ENCODE measurements at regions not wholly inside any gene's neighbourhood (a gene's known extent, or its start where the extent isn't known, plus 50 kb on each side); places are given as distances from the start of the nearest gene placed in this dataset.
"Not testable (repeated sequence)": the region's sequence is repeated elsewhere in the genome, so short reads cannot be mapped to it uniquely, and the experiment has no call there.

DNA sequence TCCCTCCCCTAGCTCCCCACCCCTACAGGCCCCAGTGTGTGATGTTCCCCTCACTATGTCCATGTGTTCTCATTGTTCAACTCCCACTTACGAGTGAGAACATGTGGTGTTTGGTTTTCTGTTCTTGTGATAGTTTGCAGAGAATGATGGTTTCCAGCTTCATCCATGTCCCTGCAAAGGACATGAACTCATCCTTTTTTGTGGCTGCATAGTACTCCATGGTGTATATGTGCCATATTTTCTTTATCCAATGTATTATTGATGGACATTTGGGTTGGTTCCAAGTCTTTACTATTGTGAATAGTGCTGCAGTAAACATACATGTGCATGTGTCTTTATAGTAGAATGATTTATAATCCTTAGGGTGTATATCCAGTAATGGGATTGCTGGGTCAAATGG, 84.6 kb upstream of the HDDC2 start:
- H3K4me3 Mint-ChIP-seq, CTCF ChIA-PET, H3K36me3 Mint-ChIP-seq, H3K27ac Mint-ChIP-seq, H3K27me3 Mint-ChIP-seq, H3K4me1 Mint-ChIP-seq, H3K9me3 Mint-ChIP-seq, DNase-seq: not testable (repeated sequence)

DNA sequence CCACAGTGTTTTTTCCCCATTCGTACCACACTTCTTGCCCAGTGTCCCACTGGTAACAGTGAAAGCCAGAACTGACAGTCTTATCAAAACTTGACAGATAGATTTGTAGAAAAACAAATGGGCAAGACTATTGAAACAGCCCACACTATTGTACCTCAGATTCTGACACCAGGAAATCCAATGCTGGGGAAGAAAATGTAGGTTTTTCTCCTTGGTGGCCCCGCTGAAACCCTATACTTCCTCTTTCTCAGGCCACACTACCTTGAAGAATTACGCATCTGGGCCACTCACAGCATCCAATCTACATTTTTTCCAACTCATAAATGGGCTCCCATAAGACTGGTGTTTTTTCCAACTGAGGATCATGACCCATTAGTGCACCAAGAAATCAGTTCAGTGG, 90.9 kb upstream of the HDDC2 start:
- no peak for DNase-seq
- Mint-ChIP-seq H3K4me3 (no peak overlapping the region), H3K9me3 (no peaks in the 10 kb centered on the region), H3K27ac (no peak overlapping the region), H3K27me3 (peaks cover 13% of the 10 kb centered on the region), H3K36me3 (no peaks in the 10 kb centered on the region), H3K4me1 (peaks cover 18% of the 10 kb centered on the region)
- CTCF ChIA-PET: no interaction called here

DNA sequence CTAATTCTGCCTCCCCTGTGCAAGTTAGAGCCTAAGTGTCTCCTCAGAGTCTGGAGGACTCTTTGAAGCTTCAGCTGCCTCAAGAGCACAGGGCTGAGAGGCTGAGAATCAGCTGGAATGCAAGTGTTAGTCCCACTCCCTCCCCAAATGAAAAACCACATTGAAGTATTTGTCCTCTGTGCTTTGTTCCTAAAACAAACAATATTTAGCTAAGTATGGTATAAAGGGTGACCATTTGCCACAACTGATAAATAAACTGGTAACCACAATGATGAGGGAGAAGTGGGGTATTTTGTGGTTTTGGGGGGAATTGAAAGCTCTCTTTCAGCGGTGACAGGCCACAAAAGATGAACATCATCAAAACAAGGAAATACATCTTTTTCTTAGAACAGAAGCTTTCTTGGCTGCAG, 91.7 kb upstream of the HDDC2 start:
- Mint-ChIP-seq H3K27ac (no peak overlapping the region), H3K36me3 (no peaks in the 10 kb centered on the region), H3K9me3 (no peaks in the 10 kb centered on the region), H3K27me3 (peaks cover 13% of the 10 kb centered on the region), H3K4me3 (no peak overlapping the region), H3K4me1 (peaks cover 18% of the 10 kb centered on the region)
- DNase-seq: no peak
- CTCF ChIA-PET: no interaction called here

DNA sequence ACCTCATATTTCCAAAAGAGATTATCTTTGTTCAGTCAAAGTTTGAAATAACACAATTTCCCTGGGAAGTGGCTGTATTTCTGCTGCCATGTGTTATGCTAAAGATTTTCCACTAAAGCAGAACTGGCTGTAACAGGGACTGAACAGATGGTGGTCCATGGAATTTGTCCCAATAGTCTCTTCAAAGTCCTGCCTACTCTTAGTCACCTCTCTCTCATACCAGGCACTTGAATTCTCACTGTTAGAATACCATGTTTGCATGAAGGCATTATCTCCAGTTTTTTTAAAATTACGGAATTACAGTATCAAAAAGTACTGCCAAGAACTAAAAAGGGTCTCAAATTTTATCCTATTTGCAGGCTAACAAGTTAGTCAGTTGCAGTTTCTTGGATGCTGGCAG, 105.0 kb upstream of the HDDC2 start:
- CTCF ChIA-PET: no interaction called here
- H3K4me3 Mint-ChIP-seq: no peak overlapping the region

DNA sequence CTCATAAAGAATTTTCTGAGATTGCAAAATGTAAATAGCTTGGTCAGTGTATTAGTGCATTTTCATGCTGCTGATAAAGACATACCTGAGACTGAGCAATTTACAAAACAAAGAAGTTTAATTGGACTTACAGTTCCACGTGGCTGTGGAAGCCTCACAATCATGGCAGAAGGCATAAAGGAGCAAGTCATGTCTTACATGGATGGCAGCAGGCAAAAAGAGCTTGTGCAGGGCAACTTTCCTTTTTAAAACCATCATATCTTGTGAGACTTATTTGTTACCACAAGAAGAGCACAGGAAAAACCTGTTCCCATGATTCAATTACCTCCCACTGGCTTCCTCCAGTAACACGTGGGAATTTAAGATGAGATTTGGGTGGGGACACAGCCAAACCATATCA, 112.7 kb upstream of the HDDC2 start:
- Mint-ChIP-seq H3K27ac (no peak overlapping the region), H3K27me3 (no peaks in the 10 kb centered on the region), H3K9me3 (no peaks in the 10 kb centered on the region), H3K36me3 (no peaks in the 10 kb centered on the region), H3K4me3 (no peak overlapping the region), H3K4me1 (no peaks in the 10 kb centered on the region)
- CTCF ChIA-PET: no interaction called here
- no peak for DNase-seq

More for the DNA sequence above, 105.0 kb upstream of the HDDC2 start:
- no peaks in the 10 kb centered on the region for H3K36me3 Mint-ChIP-seq
- DNase-seq: no peak
- no peaks in the 10 kb centered on the region for H3K9me3 Mint-ChIP-seq
- H3K27ac Mint-ChIP-seq: no peak overlapping the region
- H3K27me3 Mint-ChIP-seq: no peaks in the 10 kb centered on the region
- no peaks in the 10 kb centered on the region for H3K4me1 Mint-ChIP-seq

DNA sequence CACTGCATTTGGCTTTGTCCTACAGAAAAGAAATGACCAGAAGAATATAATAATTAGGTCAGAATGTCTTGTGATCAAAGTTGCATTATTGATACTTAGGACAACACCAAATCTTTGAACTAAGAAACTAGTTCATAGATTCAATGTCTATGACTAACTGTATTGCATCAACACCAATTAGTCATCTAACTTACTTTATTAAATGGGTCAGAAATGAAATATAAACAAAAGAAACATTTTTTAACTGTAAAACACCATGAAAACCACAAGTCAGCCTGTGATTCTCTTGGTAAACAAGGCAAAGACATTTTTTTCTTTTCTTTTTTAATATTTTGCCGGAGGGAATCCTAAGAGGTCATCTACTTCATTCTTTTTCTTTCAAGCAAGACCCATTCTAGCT, 114.1 kb upstream of the HDDC2 start:
- CTCF ChIA-PET: no interaction called here
- H3K9me3 Mint-ChIP-seq: no peaks in the 10 kb centered on the region
- no peaks in the 10 kb centered on the region for H3K4me1 Mint-ChIP-seq
- no peaks in the 10 kb centered on the region for H3K36me3 Mint-ChIP-seq
- H3K27ac Mint-ChIP-seq: no peak overlapping the region
- no peak overlapping the region for H3K4me3 Mint-ChIP-seq
- H3K27me3 Mint-ChIP-seq: no peaks in the 10 kb centered on the region
- DNase-seq: no peak

DNA sequence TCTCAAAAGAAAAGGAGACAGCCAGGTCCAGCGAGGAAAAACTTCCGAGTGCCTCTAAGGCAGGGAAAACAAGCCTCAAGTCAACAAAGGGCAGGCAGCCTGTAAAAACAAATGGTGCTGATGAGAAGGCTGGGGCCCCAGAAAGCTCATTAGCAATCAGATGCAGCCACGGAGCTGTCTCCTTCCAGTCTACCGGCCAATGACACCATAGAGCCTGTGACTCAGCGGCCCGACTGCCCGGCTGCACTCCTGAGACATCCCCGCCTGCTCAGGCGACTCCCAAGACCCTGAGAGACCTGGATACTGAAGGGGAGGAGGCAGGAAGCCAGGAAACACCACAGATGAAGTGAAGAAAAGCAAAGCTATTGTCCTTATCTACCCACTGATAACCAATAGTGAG, 120.1 kb upstream of the HDDC2 start:
- H3K4me3 Mint-ChIP-seq: no peak overlapping the region
- H3K9me3 Mint-ChIP-seq: no peaks in the 10 kb centered on the region
- no peak overlapping the region for H3K27ac Mint-ChIP-seq
- no peak for DNase-seq
- CTCF ChIA-PET: no interaction called here
- H3K27me3 Mint-ChIP-seq: no peaks in the 10 kb centered on the region
- no peaks in the 10 kb centered on the region for H3K4me1 Mint-ChIP-seq
- H3K36me3 Mint-ChIP-seq: no peaks in the 10 kb centered on the region

DNA sequence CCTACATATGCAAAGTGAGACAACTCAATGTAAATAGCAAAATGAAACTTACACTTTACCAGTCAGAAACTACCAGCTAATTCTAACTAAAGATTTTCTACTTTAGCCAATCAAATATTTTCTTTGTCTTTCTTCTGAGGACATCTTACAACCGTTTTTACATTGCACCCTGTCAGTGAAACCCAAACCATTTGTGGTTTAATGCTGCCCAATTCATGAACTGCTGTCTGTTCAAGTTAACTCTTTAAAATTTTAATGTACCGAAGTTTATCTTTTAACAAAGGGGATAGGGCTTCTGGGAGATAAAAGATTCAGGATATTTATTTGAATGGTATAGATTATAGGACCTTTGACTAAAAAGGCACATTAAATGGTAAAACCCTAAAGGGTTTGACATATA, 121.3 kb upstream of the HDDC2 start:
- DNase-seq: no peak
- H3K27ac Mint-ChIP-seq: no peak overlapping the region

DNA sequence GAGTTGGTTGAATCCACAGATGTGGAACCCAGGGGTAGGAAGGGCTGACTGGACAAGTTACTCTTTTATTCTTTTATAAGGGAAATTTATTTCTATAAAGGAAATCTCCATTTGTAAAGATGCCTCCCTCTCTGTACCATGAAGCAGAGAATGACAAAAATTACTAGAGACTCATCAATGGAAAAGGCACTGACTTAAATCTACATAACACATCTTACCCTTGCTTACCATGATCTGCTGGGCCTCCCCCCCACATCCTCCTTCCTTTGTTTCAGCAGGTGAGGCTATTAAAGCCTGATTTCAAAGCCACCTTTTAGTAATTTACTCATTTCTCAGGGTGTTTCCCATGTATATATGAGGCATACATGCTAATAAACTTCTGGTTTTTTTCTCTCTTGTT, 130.2 kb upstream of the HDDC2 start:
- no peak overlapping the region for H3K4me3 Mint-ChIP-seq
- DNase-seq: no peak
- H3K36me3 Mint-ChIP-seq: no peaks in the 10 kb centered on the region
- no peaks in the 10 kb centered on the region for H3K27me3 Mint-ChIP-seq
- H3K27ac Mint-ChIP-seq: no peak overlapping the region
- H3K4me1 Mint-ChIP-seq: no peaks in the 10 kb centered on the region
- CTCF ChIA-PET: no interaction called here
- H3K9me3 Mint-ChIP-seq: no peaks in the 10 kb centered on the region

More for the DNA sequence above, 121.3 kb upstream of the HDDC2 start:
- no peaks in the 10 kb centered on the region for H3K4me1 Mint-ChIP-seq
- H3K27me3 Mint-ChIP-seq: no peaks in the 10 kb centered on the region
- H3K9me3 Mint-ChIP-seq: no peaks in the 10 kb centered on the region
- H3K4me3 Mint-ChIP-seq: no peak overlapping the region
- CTCF ChIA-PET: no interaction called here
- H3K36me3 Mint-ChIP-seq: no peaks in the 10 kb centered on the region

DNA sequence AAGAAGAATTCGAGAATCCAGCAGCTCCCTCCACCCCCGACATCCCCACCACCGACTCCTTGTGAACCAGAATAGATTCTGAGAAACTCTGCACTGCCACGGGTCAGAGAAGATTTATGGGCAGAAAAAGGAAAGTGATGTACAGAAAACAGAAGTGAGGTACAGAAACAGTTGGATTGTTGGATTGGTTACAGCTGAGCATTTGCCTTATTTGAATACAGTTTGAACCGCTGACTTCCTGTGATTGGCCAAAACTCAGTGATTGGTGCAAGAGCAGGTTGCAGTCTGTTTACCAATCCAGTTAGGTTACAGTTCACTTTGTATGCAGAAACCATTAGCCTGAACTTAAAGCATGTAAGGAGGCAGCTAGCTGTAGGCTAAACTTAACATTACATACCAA, 131.2 kb upstream of the HDDC2 start:
- Mint-ChIP-seq H3K27ac (no peak overlapping the region), H3K36me3 (no peaks in the 10 kb centered on the region), H3K4me1 (no peaks in the 10 kb centered on the region), H3K9me3 (no peaks in the 10 kb centered on the region), H3K27me3 (no peaks in the 10 kb centered on the region), H3K4me3 (no peak overlapping the region)
- CTCF ChIA-PET: no interaction called here
- DNase-seq: no peak

DNA sequence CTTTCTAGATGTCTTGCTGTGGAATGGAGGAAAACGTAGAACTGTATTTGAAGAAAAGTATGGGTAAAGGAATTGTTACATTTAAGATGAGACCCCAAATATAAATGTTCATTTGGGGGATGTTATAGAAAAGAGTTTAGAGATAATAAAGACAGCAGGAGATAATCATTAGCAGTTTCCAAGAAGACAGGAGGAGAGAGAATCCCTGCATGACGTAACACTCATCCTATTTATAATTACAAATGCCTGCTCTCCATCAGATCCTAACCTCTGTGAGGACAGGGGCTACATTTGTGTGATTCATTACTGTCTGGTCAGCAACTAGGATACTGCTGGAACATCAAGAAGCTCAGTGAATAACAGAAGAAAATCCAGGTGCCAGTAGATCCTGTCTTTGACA, 133.0 kb upstream of the HDDC2 start:
- no peak overlapping the region for H3K4me3 Mint-ChIP-seq
- H3K27me3 Mint-ChIP-seq: no peaks in the 10 kb centered on the region
- no peaks in the 10 kb centered on the region for H3K4me1 Mint-ChIP-seq
- H3K36me3 Mint-ChIP-seq: no peaks in the 10 kb centered on the region
- CTCF ChIA-PET: no interaction called here
- no peaks in the 10 kb centered on the region for H3K9me3 Mint-ChIP-seq
- H3K27ac Mint-ChIP-seq: no peak overlapping the region
- DNase-seq: no peak

DNA sequence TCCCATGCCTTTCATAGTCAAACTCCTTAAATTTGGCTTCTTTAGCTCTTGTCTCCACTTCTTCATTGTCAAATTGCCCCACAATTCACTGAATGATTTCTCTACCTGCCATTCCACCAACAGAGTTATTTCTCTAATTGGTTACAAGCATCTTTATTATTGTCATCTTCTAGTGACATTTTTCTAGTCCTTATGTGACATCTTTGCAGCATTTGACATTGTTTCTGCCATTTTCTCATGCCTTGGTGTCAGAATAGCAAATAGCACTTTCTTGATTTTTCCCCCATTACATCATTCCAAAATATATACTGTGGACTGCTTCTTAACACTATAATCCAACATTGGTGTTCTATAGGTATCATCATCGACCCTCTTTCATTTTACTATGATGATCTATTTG, 137.7 kb upstream of the HDDC2 start:
- peaks cover 3% of the 10 kb centered on the region for H3K27me3 Mint-ChIP-seq
- no peak overlapping the region for H3K27ac Mint-ChIP-seq
- no peaks in the 10 kb centered on the region for H3K9me3 Mint-ChIP-seq
- H3K4me3 Mint-ChIP-seq: no peak overlapping the region
- CTCF ChIA-PET: no interaction called here
- H3K36me3 Mint-ChIP-seq: no peaks in the 10 kb centered on the region
- no peaks in the 10 kb centered on the region for H3K4me1 Mint-ChIP-seq
- no peak for DNase-seq

DNA sequence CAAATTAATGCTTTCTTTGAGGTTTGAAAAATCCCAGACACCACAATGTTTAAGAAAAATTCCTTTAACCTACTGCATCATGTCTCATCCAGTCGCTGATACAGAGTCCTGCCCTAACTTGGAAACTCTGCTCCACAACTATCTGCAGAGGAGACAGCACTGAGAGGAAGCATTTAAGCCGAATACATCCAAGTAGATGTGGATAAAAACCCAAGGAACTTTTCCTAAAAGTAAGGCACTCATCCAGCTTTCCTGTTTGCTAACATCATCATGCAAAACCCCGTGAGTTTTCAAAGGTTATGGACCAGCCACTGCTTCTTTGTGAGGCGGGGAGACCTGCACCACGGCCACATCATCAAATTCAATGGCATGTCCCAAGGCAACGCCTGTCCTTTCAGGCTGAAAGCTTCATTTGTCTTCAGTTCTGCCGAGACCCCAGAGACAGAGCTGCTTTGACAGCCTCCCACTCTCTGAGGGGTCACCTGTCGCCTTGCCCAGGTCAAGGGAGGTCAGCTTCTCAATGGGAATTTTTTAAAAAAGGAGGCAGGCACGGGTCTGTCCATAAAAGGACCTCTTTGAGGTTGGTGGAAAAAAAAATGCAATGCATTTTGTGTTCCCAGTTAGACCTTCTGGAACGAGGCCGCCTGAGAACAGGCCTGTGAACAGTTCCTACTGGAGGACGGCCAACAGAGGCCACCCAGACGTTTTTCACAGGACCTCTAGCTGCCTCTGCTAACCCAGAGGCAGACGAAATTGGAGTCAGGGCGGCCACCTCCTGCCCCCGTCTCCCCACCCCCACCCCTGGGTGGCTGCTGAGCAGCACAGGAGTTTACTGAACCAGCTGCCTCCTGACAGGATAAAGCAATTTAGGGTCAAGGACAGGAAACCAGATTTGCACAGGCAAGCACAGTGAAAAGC, 142.5 kb upstream of the HDDC2 start:
- H3K27me3 Mint-ChIP-seq: peaks cover 10% of the 10 kb centered on the region
- H3K27ac Mint-ChIP-seq: no peak overlapping the region
- H3K4me1 Mint-ChIP-seq: no peaks in the 10 kb centered on the region
- no peak overlapping the region for H3K4me3 Mint-ChIP-seq
- H3K9me3 Mint-ChIP-seq: no peaks in the 10 kb centered on the region
- CTCF ChIA-PET: no interaction called here
- DNase-seq: no peak
- H3K36me3 Mint-ChIP-seq: no peaks in the 10 kb centered on the region

DNA sequence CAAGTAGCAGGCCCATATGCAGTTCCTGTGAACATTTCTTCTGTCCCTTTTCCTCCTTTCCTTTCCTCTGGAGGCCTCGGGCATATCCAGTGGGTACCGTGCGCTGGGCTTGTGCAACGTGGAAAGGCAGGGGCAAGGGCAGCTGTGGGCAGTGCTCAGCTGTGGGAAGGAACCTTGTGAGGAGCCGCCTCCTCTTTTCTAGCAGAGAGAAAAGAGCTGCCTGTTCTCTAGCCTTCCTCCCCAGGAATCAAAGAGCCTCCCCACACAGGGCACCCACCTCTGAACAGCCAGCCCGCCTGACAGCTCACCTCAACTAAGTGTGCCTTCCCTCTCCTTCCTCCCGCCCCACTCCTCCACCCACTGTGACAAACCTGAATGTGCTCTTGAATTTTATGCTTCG, 143.3 kb upstream of the HDDC2 start:
- H3K4me3 Mint-ChIP-seq: no peak overlapping the region
- no peak for DNase-seq
- H3K9me3 Mint-ChIP-seq: no peaks in the 10 kb centered on the region
- H3K27ac Mint-ChIP-seq: no peak overlapping the region
- H3K27me3 Mint-ChIP-seq: peaks cover 10% of the 10 kb centered on the region
- no peaks in the 10 kb centered on the region for H3K4me1 Mint-ChIP-seq
- CTCF ChIA-PET: no interaction called here
- no peaks in the 10 kb centered on the region for H3K36me3 Mint-ChIP-seq

DNA sequence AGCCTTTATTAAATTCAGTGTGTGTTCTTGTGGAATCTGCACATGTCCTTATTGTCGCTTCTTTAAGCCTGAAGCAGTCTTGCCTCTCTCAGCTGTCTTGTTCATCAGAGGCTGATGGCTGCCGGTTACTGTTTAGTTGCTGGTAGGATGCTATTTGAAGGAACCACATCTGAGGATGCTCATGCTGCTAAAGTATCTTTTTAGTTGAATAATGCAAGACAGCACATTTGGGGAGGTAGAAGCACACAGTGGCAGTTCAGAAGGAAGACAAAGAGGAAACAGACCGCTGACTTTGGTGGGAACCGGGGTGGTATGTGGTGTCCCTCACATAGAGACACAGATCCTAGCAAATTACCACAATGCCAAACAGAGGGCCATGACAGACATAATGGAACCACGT, 144.2 kb upstream of the HDDC2 start:
- CTCF ChIA-PET: no interaction called here
- H3K9me3 Mint-ChIP-seq: no peaks in the 10 kb centered on the region
- DNase-seq: no peak
- H3K36me3 Mint-ChIP-seq: no peaks in the 10 kb centered on the region
- H3K27me3 Mint-ChIP-seq: peaks cover 10% of the 10 kb centered on the region
- H3K4me3 Mint-ChIP-seq: no peak overlapping the region
- H3K4me1 Mint-ChIP-seq: no peaks in the 10 kb centered on the region
- no peak overlapping the region for H3K27ac Mint-ChIP-seq

DNA sequence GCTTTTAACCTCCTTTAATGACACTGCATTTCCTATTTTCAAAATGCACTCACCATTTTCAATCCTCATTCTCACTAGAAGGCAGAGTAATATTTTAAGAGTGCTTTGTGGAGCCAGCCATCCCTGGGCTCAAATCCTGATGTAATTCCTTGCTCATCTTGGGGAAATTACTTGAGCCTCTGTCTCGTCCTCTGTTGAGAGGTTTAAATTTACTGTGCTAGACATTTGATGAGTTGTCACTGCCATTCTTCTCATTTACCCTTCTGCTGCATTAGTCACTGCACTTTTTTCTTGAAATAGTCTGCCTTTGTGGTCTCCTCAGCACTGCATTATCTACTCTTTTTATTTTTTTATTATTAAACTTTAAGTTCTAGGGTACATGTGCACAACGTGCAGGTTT, 150.0 kb upstream of the HDDC2 start:
- H3K27ac Mint-ChIP-seq: no peak overlapping the region
- no peaks in the 10 kb centered on the region for H3K27me3 Mint-ChIP-seq
- no peaks in the 10 kb centered on the region for H3K4me1 Mint-ChIP-seq

More for the DNA sequence above, 150.0 kb upstream of the HDDC2 start:
- Mint-ChIP-seq H3K9me3 (peaks cover 3% of the 10 kb centered on the region), H3K4me3 (no peak overlapping the region), H3K36me3 (no peaks in the 10 kb centered on the region)
- DNase-seq: no peak
- CTCF ChIA-PET: no interaction called here

All from activated naive CD4-positive, alpha-beta T cell treated with anti-CD3 and anti-CD28 coated beads, Interleukin-2, amount 10 ng/mL, durations not matched to agents 7 days and 5 days (primary cell).